ENCODE measurements at regions not wholly inside any gene's neighbourhood (a gene's known extent, or its start where the extent isn't known, plus 50 kb on each side); places are given as distances from the start of the nearest gene placed in this dataset.

- Histone ChIP-seq H3K9me2 (replicated peaks; ENCODE audit: insufficient read depth) (no peaks in the 10 kb centered on the region), H3K36me3 (replicated peaks; ENCODE audit: insufficient read depth, low read depth) (no peaks in the 10 kb centered on the region), H3K27ac (no peak overlapping the region), H3K79me2 (no peaks in the 10 kb centered on the region), H3K4me3 (no peak overlapping the region), H3K4me2 (no peak overlapping the region), H2AFZ (no peak overlapping the region), H3K9me3 (ENCODE audit: low read depth) (no peaks in the 10 kb centered on the region), H4K20me1 (ENCODE audit: insufficient read depth, poor library complexity, severe bottlenecking) (no peaks in the 10 kb centered on the region), H3K27me3 (no peaks in the 10 kb centered on the region), H3K4me1 (ENCODE audit: insufficient read depth) (no peaks in the 10 kb centered on the region)
- no peak for DNase-seq (ENCODE audit: low spot score)
- 84% methylated on average over 4 of the region's 4 CpGs for WGBS (ENCODE audit: low lambda C conversion rate, missing lambda C conversion rate)
- TF ChIP-seq EZH2phosphoT487 (IDR thresholded peaks at IDR 0.05; ENCODE audit: low read depth, severe bottlenecking, unreplicated experiment) = no peak
- TF ChIP-seq EZH2 (IDR thresholded peaks at IDR 0.05; ENCODE audit: borderline replicate concordance) = no peak
- TF ChIP-seq CTCF (IDR thresholded peaks at IDR 0.05; ENCODE audit: poor library complexity) = no peak
Measured at GRCh38 chr3:135751991-135752390, 213.5 kb upstream of the PPP2R3A start.

- Histone ChIP-seq H4K20me1 (ENCODE audit: insufficient read depth, poor library complexity, severe bottlenecking) (no peaks in the 10 kb centered on the region), H3K4me1 (ENCODE audit: insufficient read depth) (no peaks in the 10 kb centered on the region), H3K4me2 (no peak overlapping the region), H3K79me2 (no peaks in the 10 kb centered on the region), H3K4me3 (no peak overlapping the region), H2AFZ (no peak overlapping the region), H3K36me3 (replicated peaks; ENCODE audit: insufficient read depth, low read depth) (no peaks in the 10 kb centered on the region), H3K9me2 (replicated peaks; ENCODE audit: insufficient read depth) (no peaks in the 10 kb centered on the region), H3K27ac (no peak overlapping the region), H3K9me3 (ENCODE audit: low read depth) (no peaks in the 10 kb centered on the region), H3K27me3 (no peaks in the 10 kb centered on the region)
- DNase-seq (ENCODE audit: low spot score) = peak; percentile 28
- TF ChIP-seq CTCF (IDR thresholded peaks at IDR 0.05; ENCODE audit: poor library complexity) (no peak), EZH2 (IDR thresholded peaks at IDR 0.05; ENCODE audit: borderline replicate concordance) (no peak)
- 62% methylated on average over 2 of the region's 2 CpGs for WGBS (ENCODE audit: low lambda C conversion rate, missing lambda C conversion rate)
Measured at GRCh38 chr3:135752851-135753250, 212.7 kb upstream of the PPP2R3A start.

- H3K4me2 ChIP-seq = no peak overlapping the region
- H3K27me3 ChIP-seq = no peaks in the 10 kb centered on the region
- no peak for DNase-seq (ENCODE audit: low spot score)
- H3K36me3 ChIP-seq (replicated peaks; ENCODE audit: insufficient read depth, low read depth) = no peaks in the 10 kb centered on the region
- H3K4me1 ChIP-seq (ENCODE audit: insufficient read depth) = no peaks in the 10 kb centered on the region
- H3K9me2 ChIP-seq (replicated peaks; ENCODE audit: insufficient read depth) = no peaks in the 10 kb centered on the region
- H3K9me3 ChIP-seq (ENCODE audit: low read depth) = no peaks in the 10 kb centered on the region
- no peak for TF ChIP-seq EZH2phosphoT487 (IDR thresholded peaks at IDR 0.05; ENCODE audit: low read depth, severe bottlenecking, unreplicated experiment)
- no peak for TF ChIP-seq EZH2 (IDR thresholded peaks at IDR 0.05; ENCODE audit: borderline replicate concordance)
- no peak for TF ChIP-seq CTCF (IDR thresholded peaks at IDR 0.05; ENCODE audit: poor library complexity)
- H2AFZ ChIP-seq = no peak overlapping the region
- WGBS (ENCODE audit: low lambda C conversion rate, missing lambda C conversion rate) = 96% methylated on average over 7 of the region's 7 CpGs
- no peaks in the 10 kb centered on the region for H3K79me2 ChIP-seq
- no peak overlapping the region for H3K27ac ChIP-seq
- H4K20me1 ChIP-seq (ENCODE audit: insufficient read depth, poor library complexity, severe bottlenecking) = no peaks in the 10 kb centered on the region
- H3K4me3 ChIP-seq = no peak overlapping the region
Measured at GRCh38 chr3:135753506-135753905, 212.0 kb upstream of the PPP2R3A start.
